ENCODE measurements at regions not wholly inside any gene's neighbourhood (a gene's known extent, or its start where the extent isn't known, plus 50 kb on each side); places are given as distances from the start of the nearest gene placed in this dataset.

DNA sequence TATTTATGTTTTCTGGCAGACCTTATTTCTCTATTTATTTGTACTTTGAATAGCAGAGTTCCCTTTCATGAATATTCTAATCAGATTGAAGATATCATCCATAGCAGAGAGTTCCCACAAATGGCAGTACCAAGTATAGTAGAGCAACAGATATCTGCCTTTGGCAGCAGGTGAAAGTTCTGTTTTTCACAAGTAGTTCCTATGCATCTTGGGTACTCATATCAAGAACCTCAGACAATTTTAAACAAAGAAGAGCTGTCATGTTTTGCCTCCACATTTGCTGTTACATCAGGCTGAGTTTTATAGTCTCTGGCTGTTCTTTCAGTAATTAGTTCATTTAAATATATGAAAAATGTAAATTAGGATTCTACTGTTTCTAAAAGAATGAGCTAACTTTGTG, 252.0 kb downstream of the KCNC2 start:
- no TSS peak for BruUV-seq (replicated peaks)
- Histone ChIP-seq H3K4me1 (ENCODE audit: control insufficient read depth, insufficient read depth, low read length) (no peaks in the 10 kb centered on the region), H3K27ac (ENCODE audit: control insufficient read depth, insufficient read depth) (no peak overlapping the region), H3K27me3 (replicated peaks in 1 of 2; ENCODE audit: control insufficient read depth in 2 of 2, insufficient read depth in 2 of 2, low read length in 1 of 2) (no peaks in the 10 kb centered on the region), H3K4me2 (ENCODE audit: control insufficient read depth, insufficient read depth) (no peak overlapping the region), H2AFZ (ENCODE audit: control insufficient read depth, low read depth, low read length) (no peak overlapping the region), H4K20me1 (ENCODE audit: control insufficient read depth, insufficient read depth) (no peaks in the 10 kb centered on the region), H3K36me3 (ENCODE audit: control insufficient read depth in 2 of 2, insufficient read depth in 2 of 2, low read length in 1 of 2) (no peaks in the 10 kb centered on the region), H3K9me3 (replicated peaks; ENCODE audit: control insufficient read depth, insufficient read depth, low read length) (no peaks in the 10 kb centered on the region), H3K79me2 (ENCODE audit: control insufficient read depth, insufficient read depth, low read length) (no peaks in the 10 kb centered on the region), H3K4me3 (no peak overlapping the region), H3K9ac (ENCODE audit: control insufficient read depth, insufficient read depth, low read length) (no peak overlapping the region)
- DNase-seq (ENCODE audit: low read depth, low spot score) (no peak), FAIRE-seq (no peak), ATAC-seq (peak; percentile 82)
- in situ Hi-C loops (cut with MboI), result no loop called here
- ChIA-PET CTCF (interaction anchor here (1.2 to 1.5 kb wide), 2 partner anchors 9 to 48 kb away, joined by 3 read pairs; no protein-coding TSS in a partner anchor), POLR2A (no interaction called here), SMC1A (ENCODE audit: uncharacterized antibody, unreplicated experiment) (interaction anchor here (0.7 to 2.7 kb wide), 13 partner anchors 9 to 117 kb away, joined by 3 to 16 read pairs (median 3); no protein-coding TSS in a partner anchor), RAD21 (ENCODE audit: unreplicated experiment) (no interaction called here)
- TF ChIP-seq ZNF24 (IDR thresholded peaks at IDR 0.05), result peak; percentile 66; the same call in 1 of the 2 replicates
- TF ChIP-seq MYB (IDR thresholded peaks at IDR 0.05; ENCODE audit: borderline replicate concordance, low read depth, low read length), result no peak
- TF ChIP-seq ZNF217 (IDR thresholded peaks at IDR 0.05), result 0 out of 2 replicates have a peak, but pooled peaks have one; percentile 34
- TF ChIP-seq TAF1 (IDR thresholded peaks at IDR 0.05; ENCODE audit: borderline replicate concordance, low read depth, low read length), result no peak
- no peak for TF ChIP-seq ZBED1 (IDR thresholded peaks at IDR 0.05; ENCODE audit: borderline replicate concordance)
- no peak for TF ChIP-seq POLR2AphosphoS5 (IDR thresholded peaks at IDR 0.05; ENCODE audit: low read length)
- TF ChIP-seq POU2F2 (IDR thresholded peaks at IDR 0.05; ENCODE audit: borderline replicate concordance, low read depth, low read length), result no peak
- no peak for TF ChIP-seq BRCA1 (IDR thresholded peaks at IDR 0.05; ENCODE audit: low read depth, low read length)
- intact Hi-C loops (cut with micrococcal nuclease; ENCODE audit: unreplicated experiment), result no loop called here

DNA sequence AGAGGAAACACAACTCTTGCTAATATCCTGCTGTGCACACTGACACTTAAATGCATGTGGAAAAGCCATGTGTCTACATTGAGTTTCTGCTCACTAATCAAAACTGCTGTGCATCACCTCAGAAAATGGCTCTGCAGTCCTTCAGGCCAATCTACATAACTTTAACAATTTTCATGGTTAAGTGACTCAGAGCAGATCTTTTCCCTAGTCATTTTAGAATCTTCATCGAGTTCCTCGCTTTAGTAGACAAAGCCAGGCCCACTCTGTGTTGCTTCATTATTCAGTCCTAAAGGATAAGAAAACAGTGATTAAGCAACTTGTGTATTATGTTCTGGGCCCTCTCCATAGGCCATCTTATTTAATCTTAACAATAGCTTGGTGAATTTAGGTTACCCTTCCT, 250.0 kb downstream of the KCNC2 start:
- 34% methylated on average over 2 of the region's 2 CpGs for WGBS (ENCODE audit: insufficient coverage, insufficient replicate concordance, low lambda C conversion rate, missing lambda C conversion rate)
- BruUV-seq (replicated peaks), result no TSS peak
- ATAC-seq (no peak), FAIRE-seq (no peak), DNase-seq (ENCODE audit: low read depth, low spot score) (no peak)
- H3K27ac ChIP-seq (ENCODE audit: control insufficient read depth, insufficient read depth), result no peak overlapping the region
- ChIA-PET RAD21 (ENCODE audit: unreplicated experiment) (no interaction called here), SMC1A (ENCODE audit: uncharacterized antibody, unreplicated experiment) (interaction anchor here (1.1 kb wide), 1 partner anchor 47 kb away, joined by 4 read pairs; no protein-coding TSS in a partner anchor), POLR2A (no interaction called here), CTCF (interaction anchor here (1.0 kb wide), 1 partner anchor 128 kb away, joined by 3 read pairs; no protein-coding TSS in a partner anchor)
- in situ Hi-C loops (cut with MboI), result no loop called here
- no peaks in the 10 kb centered on the region for H3K36me3 ChIP-seq (ENCODE audit: control insufficient read depth in 2 of 2, insufficient read depth in 2 of 2, low read length in 1 of 2)
- no peak overlapping the region for H3K4me3 ChIP-seq
- no peak overlapping the region for H3K9ac ChIP-seq (ENCODE audit: control insufficient read depth, insufficient read depth, low read length)
- H3K27me3 ChIP-seq (replicated peaks in 1 of 2; ENCODE audit: control insufficient read depth in 2 of 2, insufficient read depth in 2 of 2, low read length in 1 of 2), result no peaks in the 10 kb centered on the region
- no peaks in the 10 kb centered on the region for H3K79me2 ChIP-seq (ENCODE audit: control insufficient read depth, insufficient read depth, low read length)
- no peaks in the 10 kb centered on the region for H4K20me1 ChIP-seq (ENCODE audit: control insufficient read depth, insufficient read depth)
- no peak overlapping the region for H3K4me2 ChIP-seq (ENCODE audit: control insufficient read depth, insufficient read depth)
- H3K4me1 ChIP-seq (ENCODE audit: control insufficient read depth, insufficient read depth, low read length), result no peaks in the 10 kb centered on the region
- H3K9me3 ChIP-seq (replicated peaks; ENCODE audit: control insufficient read depth, insufficient read depth, low read length), result no peaks in the 10 kb centered on the region
- H2AFZ ChIP-seq (ENCODE audit: control insufficient read depth, low read depth, low read length), result no peak overlapping the region
- intact Hi-C loops (cut with micrococcal nuclease; ENCODE audit: unreplicated experiment), result no loop called here
- TF ChIP-seq STAT1 (conservative IDR thresholded peaks at IDR 0.05) (no peak), TCF3 (IDR thresholded peaks at IDR 0.05; ENCODE audit: borderline replicate concordance, insufficient read depth, low read depth, low read length) (no peak), POLR2AphosphoS5 (IDR thresholded peaks at IDR 0.05; ENCODE audit: low read length) (no peak), SREBF1 (IDR thresholded peaks at IDR 0.05; ENCODE audit: low read length) (no peak)
- TF ChIP-seq, protein P1, sequence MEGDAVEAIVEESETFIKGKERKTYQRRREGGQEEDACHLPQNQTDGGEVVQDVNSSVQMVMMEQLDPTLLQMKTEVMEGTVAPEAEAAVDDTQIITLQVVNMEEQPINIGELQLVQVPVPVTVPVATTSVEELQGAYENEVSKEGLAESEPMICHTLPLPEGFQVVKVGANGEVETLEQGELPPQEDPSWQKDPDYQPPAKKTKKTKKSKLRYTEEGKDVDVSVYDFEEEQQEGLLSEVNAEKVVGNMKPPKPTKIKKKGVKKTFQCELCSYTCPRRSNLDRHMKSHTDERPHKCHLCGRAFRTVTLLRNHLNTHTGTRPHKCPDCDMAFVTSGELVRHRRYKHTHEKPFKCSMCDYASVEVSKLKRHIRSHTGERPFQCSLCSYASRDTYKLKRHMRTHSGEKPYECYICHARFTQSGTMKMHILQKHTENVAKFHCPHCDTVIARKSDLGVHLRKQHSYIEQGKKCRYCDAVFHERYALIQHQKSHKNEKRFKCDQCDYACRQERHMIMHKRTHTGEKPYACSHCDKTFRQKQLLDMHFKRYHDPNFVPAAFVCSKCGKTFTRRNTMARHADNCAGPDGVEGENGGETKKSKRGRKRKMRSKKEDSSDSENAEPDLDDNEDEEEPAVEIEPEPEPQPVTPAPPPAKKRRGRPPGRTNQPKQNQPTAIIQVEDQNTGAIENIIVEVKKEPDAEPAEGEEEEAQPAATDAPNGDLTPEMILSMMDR (IDR thresholded peaks at IDR 0.05 in 2 of 3, conservative IDR thresholded peaks at IDR 0.05 in 1 of 3; ENCODE audit: control insufficient read depth in 2 of 3, extremely low read depth in 1 of 3, insufficient read depth in 1 of 3, low read depth in 3 of 3, low read length in 3 of 3), result no peak
- TF ChIP-seq, protein P2, sequence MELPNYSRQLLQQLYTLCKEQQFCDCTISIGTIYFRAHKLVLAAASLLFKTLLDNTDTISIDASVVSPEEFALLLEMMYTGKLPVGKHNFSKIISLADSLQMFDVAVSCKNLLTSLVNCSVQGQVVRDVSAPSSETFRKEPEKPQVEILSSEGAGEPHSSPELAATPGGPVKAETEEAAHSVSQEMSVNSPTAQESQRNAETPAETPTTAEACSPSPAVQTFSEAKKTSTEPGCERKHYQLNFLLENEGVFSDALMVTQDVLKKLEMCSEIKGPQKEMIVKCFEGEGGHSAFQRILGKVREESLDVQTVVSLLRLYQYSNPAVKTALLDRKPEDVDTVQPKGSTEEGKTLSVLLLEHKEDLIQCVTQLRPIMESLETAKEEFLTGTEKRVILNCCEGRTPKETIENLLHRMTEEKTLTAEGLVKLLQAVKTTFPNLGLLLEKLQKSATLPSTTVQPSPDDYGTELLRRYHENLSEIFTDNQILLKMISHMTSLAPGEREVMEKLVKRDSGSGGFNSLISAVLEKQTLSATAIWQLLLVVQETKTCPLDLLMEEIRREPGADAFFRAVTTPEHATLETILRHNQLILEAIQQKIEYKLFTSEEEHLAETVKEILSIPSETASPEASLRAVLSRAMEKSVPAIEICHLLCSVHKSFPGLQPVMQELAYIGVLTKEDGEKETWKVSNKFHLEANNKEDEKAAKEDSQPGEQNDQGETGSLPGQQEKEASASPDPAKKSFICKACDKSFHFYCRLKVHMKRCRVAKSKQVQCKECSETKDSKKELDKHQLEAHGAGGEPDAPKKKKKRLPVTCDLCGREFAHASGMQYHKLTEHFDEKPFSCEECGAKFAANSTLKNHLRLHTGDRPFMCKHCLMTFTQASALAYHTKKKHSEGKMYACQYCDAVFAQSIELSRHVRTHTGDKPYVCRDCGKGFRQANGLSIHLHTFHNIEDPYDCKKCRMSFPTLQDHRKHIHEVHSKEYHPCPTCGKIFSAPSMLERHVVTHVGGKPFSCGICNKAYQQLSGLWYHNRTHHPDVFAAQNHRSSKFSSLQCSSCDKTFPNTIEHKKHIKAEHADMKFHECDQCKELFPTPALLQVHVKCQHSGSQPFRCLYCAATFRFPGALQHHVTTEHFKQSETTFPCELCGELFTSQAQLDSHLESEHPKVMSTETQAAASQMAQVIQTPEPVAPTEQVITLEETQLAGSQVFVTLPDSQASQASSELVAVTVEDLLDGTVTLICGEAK (IDR thresholded peaks at IDR 0.05; ENCODE audit: borderline replicate concordance), result no peak
